ENCODE measurements at regions not wholly inside any gene's neighbourhood (a gene's known extent, or its start where the extent isn't known, plus 50 kb on each side); places are given as distances from the start of the nearest gene placed in this dataset.

GRCh38 chr11:21944577-21944976, 248.3 kb upstream of the ANO5 start:
- Mint-ChIP-seq H3K36me3 (ENCODE audit: unreplicated experiment) (no peaks in the 10 kb centered on the region), H3K4me1 (ENCODE audit: unreplicated experiment) (no peaks in the 10 kb centered on the region), H3K9me3 (ENCODE audit: unreplicated experiment) (peaks cover 8% of the 10 kb centered on the region), H3K27me3 (ENCODE audit: unreplicated experiment) (no peaks in the 10 kb centered on the region), H3K27ac (ENCODE audit: unreplicated experiment) (no peak overlapping the region), H3K4me3 (ENCODE audit: unreplicated experiment) (no peak overlapping the region)
- TF ChIP-seq, protein P1, sequence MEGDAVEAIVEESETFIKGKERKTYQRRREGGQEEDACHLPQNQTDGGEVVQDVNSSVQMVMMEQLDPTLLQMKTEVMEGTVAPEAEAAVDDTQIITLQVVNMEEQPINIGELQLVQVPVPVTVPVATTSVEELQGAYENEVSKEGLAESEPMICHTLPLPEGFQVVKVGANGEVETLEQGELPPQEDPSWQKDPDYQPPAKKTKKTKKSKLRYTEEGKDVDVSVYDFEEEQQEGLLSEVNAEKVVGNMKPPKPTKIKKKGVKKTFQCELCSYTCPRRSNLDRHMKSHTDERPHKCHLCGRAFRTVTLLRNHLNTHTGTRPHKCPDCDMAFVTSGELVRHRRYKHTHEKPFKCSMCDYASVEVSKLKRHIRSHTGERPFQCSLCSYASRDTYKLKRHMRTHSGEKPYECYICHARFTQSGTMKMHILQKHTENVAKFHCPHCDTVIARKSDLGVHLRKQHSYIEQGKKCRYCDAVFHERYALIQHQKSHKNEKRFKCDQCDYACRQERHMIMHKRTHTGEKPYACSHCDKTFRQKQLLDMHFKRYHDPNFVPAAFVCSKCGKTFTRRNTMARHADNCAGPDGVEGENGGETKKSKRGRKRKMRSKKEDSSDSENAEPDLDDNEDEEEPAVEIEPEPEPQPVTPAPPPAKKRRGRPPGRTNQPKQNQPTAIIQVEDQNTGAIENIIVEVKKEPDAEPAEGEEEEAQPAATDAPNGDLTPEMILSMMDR (IDR thresholded peaks at IDR 0.05): no peak
- DNase-seq (ENCODE audit: extremely low spot score, unreplicated experiment): no peak

DNA sequence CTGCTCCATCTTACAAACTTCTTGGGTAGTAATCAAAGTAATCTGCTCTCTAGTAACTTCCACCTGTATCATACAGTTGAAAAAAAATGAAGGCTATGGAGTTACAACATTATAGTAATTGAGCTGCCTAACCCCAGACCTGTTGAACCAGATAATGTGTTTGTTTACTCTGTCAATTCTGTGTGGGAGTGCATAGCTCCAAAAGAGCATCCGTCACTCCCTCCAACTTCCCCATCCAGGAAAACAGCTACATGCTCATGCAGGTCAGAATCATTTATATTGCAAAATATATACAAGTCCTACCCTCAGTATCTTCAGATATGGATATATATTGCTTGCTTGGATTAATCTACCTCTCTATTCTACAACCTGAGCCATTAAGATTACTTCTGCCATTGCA, 244.0 kb upstream of the ANO5 start:
- Mint-ChIP-seq H3K27me3 (ENCODE audit: unreplicated experiment) (no peaks in the 10 kb centered on the region), H3K4me1 (ENCODE audit: unreplicated experiment) (no peaks in the 10 kb centered on the region)

GRCh38 chr11:21949763-21950413, 243.0 kb upstream of the ANO5 start:
- TF ChIP-seq, protein P1 (IDR thresholded peaks at IDR 0.05): no peak
- Mint-ChIP-seq H3K4me3 (ENCODE audit: unreplicated experiment) (no peak overlapping the region), H3K27ac (ENCODE audit: unreplicated experiment) (no peak overlapping the region), H3K9me3 (ENCODE audit: unreplicated experiment) (peaks cover 7% of the 10 kb centered on the region), H3K27me3 (ENCODE audit: unreplicated experiment) (no peaks in the 10 kb centered on the region), H3K36me3 (ENCODE audit: unreplicated experiment) (no peaks in the 10 kb centered on the region), H3K4me1 (ENCODE audit: unreplicated experiment) (no peaks in the 10 kb centered on the region)
- DNase-seq (ENCODE audit: extremely low spot score, unreplicated experiment): no peak

More for the DNA sequence above, 244.0 kb upstream of the ANO5 start:
- Mint-ChIP-seq H3K9me3 (ENCODE audit: unreplicated experiment) (peaks cover 7% of the 10 kb centered on the region), H3K4me3 (ENCODE audit: unreplicated experiment) (no peak overlapping the region), H3K36me3 (ENCODE audit: unreplicated experiment) (no peaks in the 10 kb centered on the region), H3K27ac (ENCODE audit: unreplicated experiment) (no peak overlapping the region)
- TF ChIP-seq, protein P1 (IDR thresholded peaks at IDR 0.05): no peak
- DNase-seq (ENCODE audit: extremely low spot score, unreplicated experiment): no peak

DNA sequence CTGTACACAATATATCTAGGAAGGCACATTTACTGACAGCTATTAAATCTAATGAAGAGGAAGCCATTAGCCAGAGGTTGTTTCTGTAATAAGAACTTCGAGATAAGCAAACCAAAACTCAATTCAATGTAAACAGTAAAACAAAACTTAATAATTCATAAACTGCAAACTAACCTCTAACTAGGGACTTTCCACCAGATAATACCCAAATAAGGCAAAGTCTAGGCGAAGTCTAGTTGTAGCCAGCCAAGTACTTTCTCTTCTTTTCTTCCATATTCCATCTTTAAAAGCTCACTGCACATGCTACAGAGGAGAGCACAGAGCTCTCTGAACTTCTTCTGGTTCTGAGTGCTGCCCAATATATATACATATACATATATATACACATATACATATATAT, 229.9 kb upstream of the ANO5 start:
- H3K36me3 Mint-ChIP-seq (ENCODE audit: unreplicated experiment): no peaks in the 10 kb centered on the region
- TF ChIP-seq, protein P1 (IDR thresholded peaks at IDR 0.05): no peak
- H3K4me1 Mint-ChIP-seq (ENCODE audit: unreplicated experiment): no peaks in the 10 kb centered on the region
- H3K4me3 Mint-ChIP-seq (ENCODE audit: unreplicated experiment): no peak overlapping the region
- peaks cover 9% of the 10 kb centered on the region for H3K9me3 Mint-ChIP-seq (ENCODE audit: unreplicated experiment)
- no peaks in the 10 kb centered on the region for H3K27me3 Mint-ChIP-seq (ENCODE audit: unreplicated experiment)
- no peak for DNase-seq (ENCODE audit: extremely low spot score, unreplicated experiment)
- no peak overlapping the region for H3K27ac Mint-ChIP-seq (ENCODE audit: unreplicated experiment)

DNA sequence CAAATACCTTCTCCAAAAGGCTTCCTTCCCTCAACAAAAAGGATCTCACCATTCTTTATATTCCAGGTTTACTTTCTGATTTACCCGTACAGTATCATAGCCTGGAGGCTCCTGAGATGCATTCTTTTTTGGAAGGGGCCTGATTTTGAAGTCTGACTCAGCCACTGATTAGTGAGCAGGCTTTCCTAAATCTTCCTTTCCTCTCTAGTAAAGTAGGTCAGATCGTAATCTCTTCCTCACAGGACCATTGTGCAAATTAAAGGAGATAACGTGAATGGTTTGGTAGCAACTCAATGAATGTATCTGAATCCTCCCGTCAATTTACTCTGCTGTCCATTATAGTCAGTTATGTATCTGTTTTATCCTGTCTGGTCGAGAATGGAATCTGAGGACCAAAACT, 227.7 kb upstream of the ANO5 start:
- H3K4me3 Mint-ChIP-seq (ENCODE audit: unreplicated experiment): no peak overlapping the region
- TF ChIP-seq, protein P1 (IDR thresholded peaks at IDR 0.05): no peak
- H3K27me3 Mint-ChIP-seq (ENCODE audit: unreplicated experiment): no peaks in the 10 kb centered on the region
- no peaks in the 10 kb centered on the region for H3K36me3 Mint-ChIP-seq (ENCODE audit: unreplicated experiment)
- H3K4me1 Mint-ChIP-seq (ENCODE audit: unreplicated experiment): no peaks in the 10 kb centered on the region
- H3K9me3 Mint-ChIP-seq (ENCODE audit: unreplicated experiment): no peaks in the 10 kb centered on the region
- no peak overlapping the region for H3K27ac Mint-ChIP-seq (ENCODE audit: unreplicated experiment)
- DNase-seq (ENCODE audit: extremely low spot score, unreplicated experiment): no peak

All from osteocyte (in vitro differentiated cells).